LNCaP clone FGC (cell line): ENCODE measurements at regions not wholly inside any gene's neighbourhood (a gene's known extent, or its start where the extent isn't known, plus 50 kb on each side); places are given as distances from the start of the nearest gene placed in this dataset.

Experiments used
- DNase-seq: peaks from one replicate; pipeline ENCODE4 v3.0.0-alpha.2; 2011; ENCODE audit warnings: low read depth
- H3K4me3 ChIP-seq: 2 replicates; pipeline ENCODE4 v1.5.1; 2011; ENCODE audit warnings: mild to moderate bottlenecking, low read depth, low read length, control low read depth
- TF ChIP-seq, protein P1 (sequence below): IDR thresholded peaks from 2 replicates; pipeline ENCODE4 v1.5.1; 2012; ENCODE audit warnings: mild to moderate bottlenecking; ENCODE audit not compliant: control insufficient read depth, insufficient read depth; ENCODE audit errors: extremely low read depth

DNA sequence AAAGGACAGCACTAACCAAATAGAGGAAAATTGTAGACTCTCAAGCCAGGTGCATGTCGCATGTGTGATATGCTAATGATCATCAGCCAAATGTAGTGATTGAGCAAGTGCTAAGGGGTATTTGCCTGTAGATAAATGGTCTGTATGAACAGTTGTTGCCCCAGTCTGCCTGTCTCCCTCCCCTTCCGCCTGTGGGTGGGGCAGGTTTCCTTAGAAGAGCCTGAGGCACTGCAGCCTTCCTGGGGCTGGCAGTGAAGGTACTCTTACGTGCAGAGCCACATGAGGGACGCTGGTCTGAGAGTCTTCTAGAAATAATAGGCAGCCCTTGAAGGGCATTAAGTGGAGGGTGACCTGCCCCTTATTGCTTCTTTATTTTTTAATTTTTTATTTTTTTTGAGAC lies 152.1 kb downstream of the SNX10 start:
- DNase-seq: no peak
- H3K4me3 ChIP-seq: no peak overlapping the region
- TF ChIP-seq, protein P1, sequence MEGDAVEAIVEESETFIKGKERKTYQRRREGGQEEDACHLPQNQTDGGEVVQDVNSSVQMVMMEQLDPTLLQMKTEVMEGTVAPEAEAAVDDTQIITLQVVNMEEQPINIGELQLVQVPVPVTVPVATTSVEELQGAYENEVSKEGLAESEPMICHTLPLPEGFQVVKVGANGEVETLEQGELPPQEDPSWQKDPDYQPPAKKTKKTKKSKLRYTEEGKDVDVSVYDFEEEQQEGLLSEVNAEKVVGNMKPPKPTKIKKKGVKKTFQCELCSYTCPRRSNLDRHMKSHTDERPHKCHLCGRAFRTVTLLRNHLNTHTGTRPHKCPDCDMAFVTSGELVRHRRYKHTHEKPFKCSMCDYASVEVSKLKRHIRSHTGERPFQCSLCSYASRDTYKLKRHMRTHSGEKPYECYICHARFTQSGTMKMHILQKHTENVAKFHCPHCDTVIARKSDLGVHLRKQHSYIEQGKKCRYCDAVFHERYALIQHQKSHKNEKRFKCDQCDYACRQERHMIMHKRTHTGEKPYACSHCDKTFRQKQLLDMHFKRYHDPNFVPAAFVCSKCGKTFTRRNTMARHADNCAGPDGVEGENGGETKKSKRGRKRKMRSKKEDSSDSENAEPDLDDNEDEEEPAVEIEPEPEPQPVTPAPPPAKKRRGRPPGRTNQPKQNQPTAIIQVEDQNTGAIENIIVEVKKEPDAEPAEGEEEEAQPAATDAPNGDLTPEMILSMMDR: no peak

DNA sequence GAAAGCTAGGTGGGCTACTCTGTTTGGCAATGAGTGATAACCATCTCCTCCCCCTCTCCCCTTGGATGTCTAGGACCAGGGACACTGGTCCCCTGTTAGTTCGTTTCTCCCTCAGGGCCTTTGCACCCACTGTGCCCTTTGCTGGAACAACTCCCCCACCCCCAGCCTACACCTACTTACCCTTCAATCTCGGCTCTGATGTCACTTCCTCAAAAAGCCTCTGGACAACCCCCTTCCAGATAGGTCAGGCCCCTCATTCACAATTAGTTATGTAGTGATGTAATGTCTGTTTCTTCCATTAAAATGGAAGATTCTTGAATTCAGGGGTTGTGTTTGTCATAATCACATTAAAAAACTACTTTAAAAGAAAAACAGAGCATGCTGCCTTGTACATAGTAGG lies 152.9 kb downstream of the SNX10 start:
- H3K4me3 ChIP-seq: no peak overlapping the region
- TF ChIP-seq, protein P1: no peak
- DNase-seq: no peak

DNA sequence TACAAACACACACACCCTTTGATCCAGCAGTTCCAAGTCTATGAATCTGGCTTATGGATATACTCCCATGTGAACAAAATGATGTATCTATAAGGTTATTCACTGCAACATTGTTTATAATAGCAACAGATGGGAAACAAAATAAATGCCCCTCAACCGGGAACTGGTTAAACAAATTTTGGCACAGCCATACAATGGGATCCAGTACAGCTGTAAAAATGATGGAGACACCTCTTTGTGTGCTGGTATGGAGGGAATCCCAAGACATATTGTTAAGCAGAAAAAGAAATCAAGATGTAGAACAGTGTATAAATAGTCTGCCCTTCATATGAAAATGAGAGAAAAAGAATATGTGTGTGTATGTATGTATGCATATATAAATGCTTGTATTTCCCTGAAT lies 155.5 kb downstream of the SNX10 start:
- H3K4me3 ChIP-seq: no peak overlapping the region
- TF ChIP-seq, protein P1: no peak
- no peak for DNase-seq

DNA sequence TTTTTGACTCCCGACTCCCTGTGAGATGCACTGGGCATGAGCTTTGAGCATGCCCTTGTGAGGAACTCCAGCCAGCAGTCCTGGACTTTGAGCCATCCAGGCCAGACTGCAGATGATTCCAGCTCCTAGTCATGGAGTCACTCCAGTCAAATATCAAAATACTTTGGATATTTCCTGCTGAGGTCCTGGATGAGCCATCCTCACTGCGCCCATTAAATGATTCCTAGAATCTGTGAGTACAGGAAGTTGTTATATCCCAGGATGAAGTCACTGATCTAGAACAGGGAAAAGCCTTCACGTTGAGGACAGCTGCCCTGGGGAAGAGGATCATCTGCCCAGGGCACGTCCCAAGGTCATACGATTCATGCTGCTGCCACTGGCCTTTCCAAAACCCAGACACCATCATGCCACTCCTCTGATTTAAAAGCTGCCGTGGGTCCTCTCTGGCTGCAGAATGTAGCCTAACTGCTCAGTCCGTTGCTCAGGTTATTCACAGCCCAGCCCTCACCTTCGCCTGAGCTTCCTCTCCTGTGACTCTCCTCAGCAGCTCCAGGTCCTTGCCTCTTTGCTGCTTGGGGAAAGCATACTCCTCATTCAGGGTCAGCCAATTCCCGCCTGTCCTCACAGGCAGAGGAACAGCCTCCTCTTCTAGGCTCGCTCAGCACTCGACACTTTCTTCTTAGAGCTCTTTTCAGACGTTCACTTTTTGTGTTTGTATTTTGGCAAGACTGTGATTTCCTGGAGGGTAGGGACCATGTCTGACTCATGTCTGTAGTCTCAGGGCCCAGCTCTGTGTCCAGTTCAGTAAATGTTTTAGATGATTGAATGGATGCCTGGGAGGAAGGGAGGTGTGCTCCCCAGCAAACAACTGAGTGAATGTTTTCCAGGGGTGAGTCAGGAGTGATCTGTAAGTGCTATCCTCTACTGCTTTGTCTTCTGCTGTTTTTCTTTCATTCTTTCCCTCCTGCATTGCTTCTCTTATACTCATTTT lies 157.8 kb downstream of the SNX10 start:
- TF ChIP-seq, protein P1: no peak
- H3K4me3 ChIP-seq: no peak overlapping the region
- no peak for DNase-seq

DNA sequence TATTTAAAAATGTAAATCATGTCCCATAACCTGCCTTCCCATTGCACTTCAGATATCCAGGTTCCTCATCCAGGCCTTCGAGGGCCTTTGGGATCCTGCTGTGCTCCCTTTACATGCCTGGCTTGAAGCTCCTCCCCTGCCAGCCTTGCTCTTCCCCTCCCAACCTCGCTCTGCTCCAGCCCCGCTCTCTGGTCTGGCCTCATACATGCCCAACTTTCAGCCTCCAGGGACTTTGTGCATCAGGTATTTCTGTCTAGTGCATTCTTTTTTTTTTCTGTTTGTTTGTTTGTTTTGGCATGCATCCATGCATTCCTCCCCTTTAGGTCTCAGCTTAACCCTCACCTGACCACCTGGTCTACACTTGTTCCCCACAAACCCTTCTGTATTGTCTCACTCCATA lies 160.3 kb downstream of the SNX10 start:
- H3K4me3 ChIP-seq: no peak overlapping the region
- peak; percentile 30 for DNase-seq
- TF ChIP-seq, protein P1: no peak

DNA sequence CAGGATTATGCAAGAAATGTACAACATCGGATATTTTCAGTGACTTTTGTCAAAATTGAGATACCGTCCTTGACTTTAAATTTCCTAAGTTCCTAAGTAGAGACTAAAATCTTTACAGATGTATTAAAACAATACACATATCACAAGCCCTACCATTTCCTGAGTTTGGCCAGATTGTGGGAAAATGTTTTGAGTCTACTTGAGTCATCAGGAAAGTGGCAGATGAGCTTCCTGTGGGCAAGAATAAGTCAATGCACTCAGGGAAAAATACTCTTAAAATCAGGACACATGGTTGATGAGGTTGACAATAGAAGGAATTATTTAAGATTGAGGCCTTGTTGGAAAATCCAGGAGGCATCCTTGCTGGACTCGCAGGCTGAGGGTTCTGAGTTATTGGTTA lies 162.5 kb downstream of the SNX10 start:
- DNase-seq: no peak
- H3K4me3 ChIP-seq: no peak overlapping the region
- TF ChIP-seq, protein P1: no peak
